Esophagus squamous epithelium (tissue), 4 donors: ENCODE measurements at regions not wholly inside any gene's neighbourhood (a gene's known extent, or its start where the extent isn't known, plus 50 kb on each side); places are given as distances from the start of the nearest gene placed in this dataset.

ENCODE experiments used
- CTCF ChIP-seq, 6 experiments: fragments of 450-650 bp in 4 of 6; fragments of 200-600 bp in 2 of 6; sonication (generic) in 2 of 6; IDR thresholded peaks; one replicate each; pipeline ENCODE4 v1.5.1; 2016 to 2019; ENCODE audit warnings: antibody characterized with exemption in 6 of 6, mild to moderate bottlenecking in 4 of 6, moderate library complexity in 4 of 6
- POLR2A ChIP-seq, 4 donors: fragments of 450-650 bp; IDR thresholded peaks; one replicate each; pipeline ENCODE4 v1.6.1; 2017; ENCODE audit warnings: antibody characterized with exemption in 4 of 4, mild to moderate bottlenecking in 4 of 4, moderate library complexity in 3 of 4

GRCh38 chr1:245086389-245086969 is 68.3 kb upstream of the KIF26B start:
- TF ChIP-seq CTCF (IDR thresholded peaks at IDR 0.05), result no peak
- TF ChIP-seq POLR2A (IDR thresholded peaks at IDR 0.05), result no peak
